ENCODE measurements at regions not wholly inside any gene's neighbourhood (a gene's known extent, or its start where the extent isn't known, plus 50 kb on each side); places are given as distances from the start of the nearest gene placed in this dataset.

DNA sequence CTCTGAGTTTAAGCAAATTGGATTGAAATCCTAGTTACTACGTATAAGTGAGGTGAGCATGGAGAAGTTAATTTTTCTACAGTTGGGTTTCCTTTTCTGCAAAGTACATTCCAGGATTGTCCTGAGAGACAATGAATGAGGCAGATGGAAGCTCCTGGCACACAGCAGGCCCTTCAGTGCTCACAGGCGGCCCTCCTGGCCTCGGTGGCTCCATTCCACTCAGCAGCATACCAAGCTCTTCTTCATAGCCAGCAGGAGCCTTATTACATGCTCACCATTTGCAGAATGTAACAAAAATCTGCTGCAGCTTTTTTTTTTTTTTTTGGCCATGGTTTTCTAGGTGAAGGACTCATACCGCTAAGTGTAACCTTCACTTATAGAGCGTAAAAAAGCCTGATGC is 113.2 kb upstream of the FAM9B start:
- ChIA-PET POLR2A (no interaction called here), CTCF (no interaction called here)

DNA sequence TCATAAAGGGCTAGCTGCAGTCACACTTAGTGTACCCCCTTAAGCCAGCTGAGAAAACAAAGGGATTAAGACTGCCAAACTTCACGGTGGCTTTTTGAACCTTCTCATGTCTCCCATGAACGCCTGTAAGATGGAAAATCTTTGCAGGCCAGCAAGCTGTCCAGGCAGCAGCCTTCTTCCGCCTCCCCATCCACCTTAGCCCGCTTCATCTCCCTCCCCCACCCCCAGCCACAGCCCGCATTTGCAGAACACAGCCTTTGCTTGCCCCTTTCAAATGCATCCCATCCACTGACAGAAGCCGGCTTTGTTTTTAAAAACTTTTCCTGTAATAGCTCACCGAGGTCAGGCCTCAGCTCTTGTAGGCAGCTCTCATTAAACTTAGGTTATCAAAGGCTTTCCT is 113.8 kb upstream of the FAM9B start:
- CTCF ChIA-PET = no interaction called here
- POLR2A ChIA-PET = no interaction called here

DNA sequence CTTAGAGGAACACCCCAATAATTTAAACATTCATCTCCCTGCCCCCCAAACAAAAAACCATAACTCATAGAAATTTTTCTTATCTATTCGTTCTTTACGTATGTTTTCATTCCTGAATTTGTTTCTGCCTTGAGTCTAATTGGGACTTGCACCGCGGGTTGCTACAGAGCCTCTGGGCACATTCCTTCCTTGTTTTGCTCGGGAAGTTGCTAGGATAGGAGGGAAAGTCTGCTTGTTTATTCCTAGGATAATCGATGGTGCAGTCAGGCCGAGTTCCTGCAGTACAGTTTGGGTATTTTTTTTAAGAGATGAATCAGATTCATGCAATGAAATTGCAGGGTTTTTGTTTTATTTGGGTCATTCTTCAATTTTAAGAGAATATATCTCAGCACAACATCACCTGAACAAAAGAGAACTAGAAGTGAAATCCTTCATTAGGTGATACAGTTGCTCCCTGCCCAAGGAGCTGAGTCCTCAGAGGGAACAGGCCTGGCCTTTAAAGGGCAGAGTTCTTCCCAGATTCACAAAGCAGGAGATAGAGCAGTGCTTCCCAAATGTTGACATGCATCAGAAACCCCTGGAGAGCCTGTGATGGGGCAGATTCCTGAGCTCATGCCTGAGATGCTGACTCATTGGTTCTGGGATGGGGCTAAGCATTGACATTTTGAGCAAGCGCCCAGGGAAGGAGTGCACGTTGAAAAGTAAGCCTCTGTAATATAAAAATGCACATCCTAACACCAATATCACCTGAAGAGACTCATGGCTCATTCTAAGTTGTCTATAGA is 114.9 kb upstream of the FAM9B start:
- POLR2A ChIA-PET = no interaction called here

DNA sequence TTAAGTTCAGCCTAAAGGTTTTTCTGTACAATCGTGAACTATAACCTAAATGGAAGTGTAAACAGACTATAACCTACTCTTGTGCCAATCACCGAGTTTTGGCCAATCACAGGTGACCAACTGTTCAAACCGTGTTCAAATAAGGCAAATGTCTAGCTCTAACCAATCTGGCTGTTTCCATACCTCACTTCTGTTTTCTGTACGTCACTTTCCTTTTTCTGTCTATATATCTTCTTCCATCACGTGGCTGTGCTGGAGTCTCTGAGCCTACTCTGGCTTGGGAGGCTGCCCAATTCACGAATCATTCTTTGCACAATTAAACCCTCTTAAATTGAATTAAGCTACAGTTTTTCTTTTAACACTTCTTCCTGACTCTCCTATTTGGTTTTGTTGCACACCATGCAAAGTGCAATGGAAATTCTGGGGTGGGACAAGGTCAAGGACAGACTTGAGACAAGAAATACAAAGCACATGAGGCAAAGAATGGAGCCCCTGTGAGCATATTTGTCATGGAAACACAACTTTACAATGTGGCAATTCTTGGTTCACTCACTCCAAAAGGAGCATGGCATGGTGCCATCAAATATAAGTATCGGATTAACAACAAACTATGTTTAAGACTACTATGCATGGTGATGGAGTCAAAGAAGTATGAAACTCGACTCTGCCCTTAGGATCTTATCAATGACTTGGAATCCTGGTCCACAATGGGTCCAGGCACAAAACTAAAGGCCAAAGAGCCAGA is 115.7 kb upstream of the FAM9B start:
- ChIA-PET CTCF (no interaction called here), POLR2A (no interaction called here)

More for the DNA sequence above, 114.9 kb upstream of the FAM9B start:
- CTCF ChIA-PET = no interaction called here

DNA sequence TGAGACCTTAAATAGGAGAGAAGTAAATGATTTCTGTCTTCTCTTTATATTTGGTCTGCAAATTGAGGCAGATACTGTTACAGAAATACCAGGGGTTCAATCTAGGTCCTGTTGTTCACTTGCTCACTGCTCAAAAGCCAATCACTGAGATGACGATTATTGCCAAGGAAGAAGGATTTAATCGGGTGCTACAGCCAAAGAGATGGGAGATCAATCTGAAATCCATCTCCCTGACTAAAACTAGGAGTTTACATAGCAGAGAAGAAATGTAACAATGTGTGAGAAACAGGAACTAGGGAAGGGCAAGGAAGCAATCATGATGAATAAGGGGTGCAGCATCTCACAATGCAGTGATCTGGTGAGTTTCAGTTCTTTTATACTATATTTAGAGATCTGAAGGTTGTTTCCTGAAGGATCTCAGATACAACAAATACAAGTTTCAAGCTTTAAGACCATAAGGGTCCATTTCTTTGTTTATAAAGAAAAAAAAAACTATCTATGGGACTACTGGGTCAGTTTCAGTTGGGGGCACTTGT is 117.9 kb upstream of the FAM9B start:
- CTCF ChIA-PET = no interaction called here

DNA sequence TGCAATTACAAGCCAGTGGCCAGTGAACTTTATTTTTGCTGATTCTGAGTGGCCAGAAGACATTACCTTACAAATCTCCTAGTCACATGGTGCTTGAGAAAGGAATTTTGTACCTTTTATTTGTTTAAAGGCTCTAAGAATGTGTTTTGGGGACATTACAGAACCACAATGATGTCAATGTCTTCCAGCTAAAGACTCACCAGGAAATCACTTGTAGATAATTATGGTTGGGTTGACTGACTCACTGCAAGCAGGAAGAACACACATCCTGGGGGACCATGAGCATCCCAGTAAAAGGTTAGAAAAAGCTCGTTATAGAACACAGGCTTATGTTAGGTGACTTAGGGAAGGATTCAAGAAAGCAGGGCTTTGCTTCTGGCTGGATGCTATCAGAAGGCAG is 119.4 kb upstream of the FAM9B start:
- ChIA-PET CTCF (no interaction called here), POLR2A (interaction anchor here (0.5 kb wide), 1 partner anchor 148 kb away, joined by 5 read pairs; no protein-coding TSS in a partner anchor)

More for the DNA sequence above, 117.9 kb upstream of the FAM9B start:
- POLR2A ChIA-PET = no interaction called here

DNA sequence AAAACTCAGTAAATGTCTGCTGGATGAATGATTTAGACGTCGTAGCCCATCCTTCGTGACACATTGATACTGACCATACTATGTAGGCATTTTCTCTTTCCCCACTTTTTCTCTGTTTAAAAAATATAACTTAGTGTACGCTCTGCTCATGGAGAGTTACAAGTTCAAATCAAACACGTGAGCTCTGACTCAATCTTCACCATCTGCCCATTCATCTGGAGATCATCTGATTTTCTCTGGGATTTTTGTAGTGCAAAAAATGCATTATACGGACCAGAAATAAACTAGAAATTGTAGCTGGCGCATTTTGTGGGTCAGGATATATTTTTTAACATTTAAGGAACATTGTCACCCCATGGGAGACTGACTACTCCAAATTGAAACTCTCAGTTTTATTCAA is 124.7 kb upstream of the FAM9B start:
- CTCF ChIA-PET = no interaction called here
- POLR2A ChIA-PET = no interaction called here

DNA sequence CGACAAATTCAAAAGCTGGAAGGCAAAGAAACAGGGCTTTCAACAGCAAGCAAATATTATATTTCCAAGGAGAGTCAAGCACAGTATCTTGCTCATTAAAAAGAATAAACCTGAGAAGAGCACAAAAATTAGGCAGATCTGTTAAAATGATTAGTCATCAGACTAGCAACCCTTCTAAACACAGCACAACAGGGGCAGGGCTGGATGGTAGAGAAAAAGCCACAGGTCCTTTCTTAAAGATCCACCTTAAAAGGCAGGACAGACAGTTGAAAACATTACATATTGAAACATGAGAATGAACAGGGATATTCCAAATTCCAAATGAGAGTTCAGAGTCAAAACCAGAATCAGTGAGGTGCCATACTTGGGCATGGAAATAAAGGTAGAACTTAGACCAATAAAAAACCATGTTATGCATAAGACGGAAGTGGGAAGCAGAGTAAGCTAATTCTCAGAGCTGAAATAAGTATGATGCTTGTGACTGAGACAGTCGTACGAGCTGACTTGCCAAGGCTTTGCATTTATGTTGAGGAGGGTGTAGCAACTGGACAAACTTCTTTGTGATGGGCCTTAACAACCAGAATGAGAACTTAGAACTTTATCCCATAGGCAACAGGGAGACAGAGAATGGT is 126.9 kb upstream of the FAM9B start:
- CTCF ChIA-PET = interaction anchor here (1.0 kb wide), 1 partner anchor 120 kb away, joined by 3 read pairs; no protein-coding TSS in a partner anchor
- POLR2A ChIA-PET = no interaction called here

DNA sequence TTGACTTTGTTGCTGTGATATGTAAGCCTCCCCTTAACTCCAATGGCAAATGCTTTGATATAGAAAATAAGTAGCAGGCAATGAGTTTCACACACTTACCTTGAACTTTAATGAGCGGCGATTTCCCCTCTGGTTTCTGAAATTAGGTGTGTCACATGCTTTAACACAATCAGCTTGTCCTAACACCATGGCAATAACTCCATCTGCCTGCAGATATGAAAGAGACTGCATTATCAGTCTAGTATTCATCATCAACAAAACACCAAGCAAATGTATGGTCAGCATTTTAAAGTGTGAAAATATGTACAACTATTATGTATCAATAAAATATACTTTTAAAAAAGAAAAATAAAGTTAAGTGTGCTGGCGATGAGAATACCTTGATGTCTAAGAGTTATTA is 128.8 kb upstream of the FAM9B start:
- ChIA-PET POLR2A (no interaction called here), CTCF (no interaction called here)

DNA sequence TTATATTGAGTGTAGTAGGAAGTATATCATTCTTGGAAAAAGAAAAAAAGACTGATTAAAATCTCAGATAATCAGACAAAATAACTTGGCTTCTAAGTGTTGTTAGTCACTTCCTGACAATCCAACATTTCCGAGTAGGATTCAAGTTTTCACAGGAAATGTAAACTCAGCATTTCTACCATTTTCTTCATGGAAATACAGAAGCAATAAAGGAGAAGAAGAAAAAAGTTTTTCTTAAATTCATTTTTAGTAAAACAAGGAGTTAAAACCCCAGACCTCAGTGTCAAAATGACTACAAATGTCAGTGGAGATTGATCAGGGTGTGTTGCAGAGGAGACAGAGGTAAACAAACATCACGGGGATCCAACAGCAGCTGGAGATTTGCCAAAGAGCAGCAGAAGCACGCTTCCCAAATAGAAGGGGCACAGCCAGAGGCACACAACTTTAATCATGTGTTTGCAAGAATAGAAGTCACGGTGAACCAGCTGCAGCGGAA is 129.3 kb upstream of the FAM9B start:
- CTCF ChIA-PET = interaction anchor here (0.6 kb wide), 1 partner anchor 544 kb away, joined by 3 read pairs; no protein-coding TSS in a partner anchor
- POLR2A ChIA-PET = no interaction called here

DNA sequence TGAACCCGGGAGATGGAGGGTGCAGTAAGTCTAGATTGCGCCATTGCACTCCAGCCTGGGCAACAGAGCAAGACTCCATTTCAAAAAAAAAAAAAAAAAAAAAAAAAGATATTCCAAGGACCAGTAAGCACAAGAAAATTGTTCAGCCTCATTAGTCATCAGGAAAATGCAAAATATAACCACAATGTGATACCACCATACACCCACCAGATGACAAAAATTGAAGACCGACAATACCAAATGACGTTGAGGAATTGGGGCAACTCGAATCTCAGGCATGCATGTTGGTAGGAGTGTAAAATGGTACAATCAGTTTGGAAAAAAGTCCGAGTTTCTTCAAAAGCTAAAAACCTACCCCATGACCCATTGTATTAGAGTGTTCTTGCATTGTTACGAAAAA is 130.2 kb upstream of the FAM9B start:
- ChIA-PET CTCF (interaction anchor here (0.6 to 0.7 kb wide), 2 partner anchors 543 to 988 kb away, joined by 3 read pairs; no protein-coding TSS in a partner anchor), POLR2A (no interaction called here)

DNA sequence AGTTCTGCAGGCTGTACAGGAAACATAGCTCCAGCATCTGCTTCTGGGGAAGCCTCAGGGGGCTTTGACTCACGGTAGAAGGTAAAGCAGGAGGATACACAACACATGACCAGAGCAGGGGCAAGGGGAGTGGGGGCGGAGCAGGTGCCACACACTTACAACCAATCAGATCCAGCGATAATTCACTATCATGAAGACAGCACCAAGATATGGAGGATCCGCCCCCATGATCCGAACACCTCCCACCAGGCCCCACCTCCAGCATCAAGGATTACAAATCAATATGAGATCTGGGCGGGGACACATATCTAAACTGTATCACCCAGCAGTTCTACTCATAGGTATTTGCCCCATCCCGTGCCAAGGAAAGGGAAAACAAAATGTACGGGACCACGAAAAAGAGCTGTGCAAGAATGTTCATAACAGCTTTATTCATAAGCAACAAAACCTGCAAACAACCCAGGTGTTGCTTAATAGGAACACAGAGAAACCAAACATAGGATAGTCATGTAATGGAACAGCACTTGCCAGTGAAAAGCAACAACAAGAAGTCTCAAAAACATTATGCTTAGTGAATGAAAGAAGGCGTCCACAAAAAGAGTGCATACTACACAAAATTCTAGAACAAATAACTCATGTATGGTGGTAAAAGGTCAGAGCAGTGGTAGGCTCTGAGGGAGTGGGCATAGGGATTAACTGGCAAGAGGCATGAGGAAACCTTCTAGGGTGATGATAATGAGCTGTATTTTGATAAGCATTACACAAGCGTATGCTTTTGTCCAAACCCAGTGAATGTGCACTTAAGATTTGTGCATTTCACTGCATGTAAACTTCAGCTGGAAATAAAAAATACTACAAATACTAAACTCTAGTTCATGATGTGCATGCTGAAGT is 130.9 kb upstream of the FAM9B start:
- CTCF ChIA-PET = interaction anchor here (0.7 kb wide), 1 partner anchor 989 kb away, joined by 3 read pairs; no protein-coding TSS in a partner anchor
- POLR2A ChIA-PET = no interaction called here

DNA sequence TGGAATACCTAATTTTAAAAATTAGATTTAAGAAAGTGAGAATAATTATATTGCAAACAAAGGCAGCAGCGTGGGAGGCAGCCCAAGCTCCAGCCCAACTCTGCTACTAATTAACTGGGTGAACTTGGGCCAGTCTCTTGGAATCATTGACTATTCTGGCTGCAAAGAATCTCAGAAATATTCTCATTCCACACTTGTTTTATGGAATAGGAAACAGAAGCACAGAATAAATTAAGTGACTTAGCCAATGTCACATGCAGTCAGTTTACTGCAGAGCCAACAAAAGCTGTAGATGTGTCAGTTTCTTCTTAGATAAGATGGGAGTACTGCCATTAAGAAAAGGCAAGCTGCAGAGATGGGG is 132.6 kb upstream of the FAM9B start:
- ChIA-PET CTCF (no interaction called here), POLR2A (no interaction called here)

DNA sequence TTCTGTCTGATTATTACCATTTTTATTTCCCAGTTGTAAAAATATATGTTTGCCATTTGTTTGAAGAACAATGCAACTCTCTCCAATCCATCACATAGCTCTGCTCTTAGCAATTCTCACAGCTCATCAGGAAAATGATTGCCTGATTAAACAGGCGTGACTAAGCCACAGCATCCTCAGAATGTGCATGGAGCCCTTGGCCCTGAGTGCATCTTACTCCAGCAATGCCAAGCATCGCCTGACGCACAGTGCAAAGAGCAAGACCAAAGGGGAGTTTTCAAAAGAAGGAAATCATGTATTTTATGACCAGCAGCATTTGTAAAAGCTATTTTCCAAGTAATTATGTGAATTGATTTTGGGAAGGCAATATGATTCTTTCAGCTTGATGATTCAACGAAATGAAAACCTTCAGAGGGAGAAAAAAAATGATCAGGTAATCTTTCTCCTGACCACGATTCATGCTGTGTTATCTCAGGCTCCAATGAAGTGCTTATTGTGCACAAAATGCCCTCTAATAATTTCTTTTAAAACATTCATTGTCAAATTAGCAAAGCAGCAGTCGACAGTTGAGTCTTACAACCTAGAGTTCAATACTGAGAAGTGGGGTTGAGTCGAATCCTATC is 138.0 kb upstream of the FAM9B start:
- ChIA-PET CTCF (interaction anchor here (0.5 kb wide), 1 partner anchor 149 kb away, joined by 4 read pairs; no protein-coding TSS in a partner anchor), POLR2A (no interaction called here)

DNA sequence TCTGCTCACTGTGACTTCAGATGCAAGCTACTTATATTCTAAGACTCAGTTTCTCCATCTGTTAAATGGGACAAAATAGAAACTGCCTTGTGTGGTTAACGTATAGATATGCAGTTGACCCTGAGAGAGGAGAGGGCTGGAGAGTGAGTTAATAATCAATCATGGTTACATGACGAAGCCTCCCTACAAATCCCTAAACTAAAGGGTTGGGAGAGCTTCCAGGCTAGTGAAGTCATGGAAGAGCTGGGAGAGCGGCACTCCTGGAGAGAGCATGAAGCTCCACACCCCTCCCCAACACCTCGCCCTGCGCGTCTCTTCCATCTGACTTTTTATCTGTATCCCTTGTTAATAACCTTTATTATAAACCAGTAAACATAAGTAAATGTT is 138.5 kb upstream of the FAM9B start:
- POLR2A ChIA-PET = no interaction called here

DNA sequence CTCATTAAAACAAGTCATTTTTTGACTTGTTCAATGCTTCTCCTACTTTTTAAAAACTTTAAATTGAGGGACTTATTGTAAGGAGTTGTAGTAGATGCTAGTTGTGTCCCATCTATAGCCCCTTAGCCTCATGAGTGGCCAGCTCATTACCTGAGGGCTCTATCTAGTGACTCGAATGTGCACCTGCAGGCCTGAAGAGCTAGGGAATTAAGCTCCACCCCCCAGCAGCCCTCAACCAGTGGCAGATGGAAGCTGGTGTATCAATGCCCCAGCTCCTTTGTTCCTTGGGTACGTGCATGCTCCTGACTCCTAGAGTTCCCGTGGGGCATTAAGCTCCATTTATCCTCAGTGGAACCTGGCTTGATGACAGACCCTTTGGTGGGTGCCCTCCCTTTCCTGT is 146.7 kb upstream of the FAM9B start:
- CTCF ChIA-PET = no interaction called here
- POLR2A ChIA-PET = no interaction called here

More for the DNA sequence above, 138.5 kb upstream of the FAM9B start:
- CTCF ChIA-PET = interaction anchor here (0.5 kb wide), 1 partner anchor 149 kb away, joined by 4 read pairs; no protein-coding TSS in a partner anchor

DNA sequence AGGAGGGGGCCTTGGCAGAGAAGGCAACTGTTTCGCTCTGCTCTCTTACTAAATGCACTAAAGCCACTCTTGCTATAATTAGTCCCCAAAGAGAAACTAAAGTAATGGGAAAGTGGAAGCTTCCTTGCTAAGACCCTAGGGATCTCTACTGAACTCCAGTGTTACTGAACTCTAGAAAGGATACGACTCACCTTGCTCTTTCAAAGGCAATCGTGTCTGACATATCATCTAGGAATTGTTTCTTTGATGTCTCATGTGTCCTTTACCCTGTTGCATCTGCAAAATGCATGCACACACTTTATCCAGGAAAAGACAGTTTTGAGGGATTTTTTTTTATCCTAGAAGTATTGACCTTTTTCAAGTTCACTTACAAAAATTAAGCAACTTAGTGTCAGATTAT is 148.1 kb upstream of the FAM9B start:
- ChIA-PET POLR2A (interaction anchor here (0.5 kb wide), 1 partner anchor 12 kb away, joined by 6 read pairs; no protein-coding TSS in a partner anchor), CTCF (no interaction called here)

DNA sequence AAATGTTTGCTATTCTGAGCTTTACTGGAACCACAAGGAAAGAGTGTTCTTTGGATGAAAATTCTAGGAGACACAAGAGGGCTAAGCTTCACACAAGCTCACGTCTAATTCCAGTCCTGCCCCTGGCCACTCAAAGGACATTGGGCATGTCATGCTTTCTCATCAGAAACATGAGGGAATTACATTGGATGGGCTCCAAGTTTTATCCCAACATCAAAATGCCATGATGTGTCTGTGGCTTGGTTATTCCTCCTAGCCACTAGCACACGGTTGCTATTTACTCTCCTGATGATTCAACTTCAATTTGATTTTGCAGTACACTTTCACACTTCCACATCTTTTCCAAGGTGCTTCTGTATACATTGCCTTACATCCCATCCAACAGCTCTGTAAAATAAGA is 149.6 kb upstream of the FAM9B start:
- CTCF ChIA-PET = no interaction called here
- POLR2A ChIA-PET = no interaction called here

DNA sequence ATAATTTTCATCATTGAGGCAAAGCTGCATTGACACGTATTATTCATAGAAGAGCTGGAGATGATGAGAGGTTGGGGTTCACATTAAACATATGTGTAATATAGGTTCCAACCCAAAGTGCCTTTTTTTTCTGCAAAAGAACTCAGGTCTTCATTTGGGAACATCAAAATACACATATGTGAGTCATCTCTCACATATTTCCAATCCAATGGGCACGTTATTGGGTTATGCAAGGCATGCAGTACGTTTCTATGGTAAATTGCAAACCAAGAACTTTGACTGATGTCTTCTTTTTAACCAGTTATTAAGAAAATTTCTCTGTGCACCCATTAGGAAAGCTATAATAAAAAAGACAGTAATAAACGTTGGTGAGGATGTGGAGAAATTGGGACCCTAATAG is 150.3 kb upstream of the FAM9B start:
- ChIA-PET CTCF (no interaction called here), POLR2A (no interaction called here)

All from activated CD8-positive, alpha-beta memory T cell treated with anti-CD3 and anti-CD28 coated beads for 36 hours (primary cell).